ENCODE measurements at regions not wholly inside any gene's neighbourhood (a gene's known extent, or its start where the extent isn't known, plus 50 kb on each side); places are given as distances from the start of the nearest gene placed in this dataset.

- TF ChIP-seq CTCF (IDR thresholded peaks at IDR 0.05) (no peak), EP300 (IDR thresholded peaks at IDR 0.05) (no peak), POLR2AphosphoS5 (IDR thresholded peaks at IDR 0.05) (no peak)
These were observed 184.4 kb downstream of the SIPA1L2 start for GRCh38 chr1:232445361-232446106.
